OCI-LY3 (cell line): ENCODE measurements at regions not wholly inside any gene's neighbourhood (a gene's known extent, or its start where the extent isn't known, plus 50 kb on each side); places are given as distances from the start of the nearest gene placed in this dataset.

Experiments used
- EZH2phosphoT487 ChIP-seq: fragments of 200-600 bp; shearing (Covaris generic); IDR thresholded peaks from 2 replicates; pipeline ENCODE4 v1.6.1; 2018; ENCODE audit warnings: antibody characterized with exemption, mixed run types, low read depth
- TF ChIP-seq, protein P1 (sequence below): fragments of 200-600, 300-600 bp; sonication (generic); IDR thresholded peaks from 2 replicates; pipeline ENCODE4 v1.5.1; 2014; ENCODE audit warnings: antibody characterized with exemption, low read length, low read depth

DNA sequence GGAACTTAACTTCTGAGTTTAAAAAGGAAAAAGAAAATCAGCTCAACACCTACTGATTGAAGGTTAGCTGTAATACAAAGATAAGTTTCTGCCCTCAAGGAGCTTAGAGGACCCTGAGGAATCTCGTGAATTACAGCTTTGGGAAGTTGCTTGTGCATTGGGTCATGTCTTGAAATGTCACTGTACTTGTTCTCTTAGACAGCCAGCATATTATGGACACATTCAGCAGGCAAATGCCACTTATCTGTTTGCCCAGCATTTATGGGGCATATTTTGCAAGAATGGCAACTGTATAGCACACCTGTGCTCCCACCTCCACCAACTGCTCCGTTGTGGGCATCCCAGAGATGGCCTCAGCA, 263.6 kb upstream of the CRY1 start:
- no peak for TF ChIP-seq EZH2phosphoT487
- TF ChIP-seq, protein P1, sequence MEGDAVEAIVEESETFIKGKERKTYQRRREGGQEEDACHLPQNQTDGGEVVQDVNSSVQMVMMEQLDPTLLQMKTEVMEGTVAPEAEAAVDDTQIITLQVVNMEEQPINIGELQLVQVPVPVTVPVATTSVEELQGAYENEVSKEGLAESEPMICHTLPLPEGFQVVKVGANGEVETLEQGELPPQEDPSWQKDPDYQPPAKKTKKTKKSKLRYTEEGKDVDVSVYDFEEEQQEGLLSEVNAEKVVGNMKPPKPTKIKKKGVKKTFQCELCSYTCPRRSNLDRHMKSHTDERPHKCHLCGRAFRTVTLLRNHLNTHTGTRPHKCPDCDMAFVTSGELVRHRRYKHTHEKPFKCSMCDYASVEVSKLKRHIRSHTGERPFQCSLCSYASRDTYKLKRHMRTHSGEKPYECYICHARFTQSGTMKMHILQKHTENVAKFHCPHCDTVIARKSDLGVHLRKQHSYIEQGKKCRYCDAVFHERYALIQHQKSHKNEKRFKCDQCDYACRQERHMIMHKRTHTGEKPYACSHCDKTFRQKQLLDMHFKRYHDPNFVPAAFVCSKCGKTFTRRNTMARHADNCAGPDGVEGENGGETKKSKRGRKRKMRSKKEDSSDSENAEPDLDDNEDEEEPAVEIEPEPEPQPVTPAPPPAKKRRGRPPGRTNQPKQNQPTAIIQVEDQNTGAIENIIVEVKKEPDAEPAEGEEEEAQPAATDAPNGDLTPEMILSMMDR, result no peak
